Suppressor macrophage treated with lipopolysaccharide for 4 hours (primary cell): ENCODE measurements at regions not wholly inside any gene's neighbourhood (a gene's known extent, or its start where the extent isn't known, plus 50 kb on each side); places are given as distances from the start of the nearest gene placed in this dataset.

Experiments used
- DNase-seq: peaks from one replicate; pipeline ENCODE4 v3.0.0-alpha.2; 2020

DNA sequence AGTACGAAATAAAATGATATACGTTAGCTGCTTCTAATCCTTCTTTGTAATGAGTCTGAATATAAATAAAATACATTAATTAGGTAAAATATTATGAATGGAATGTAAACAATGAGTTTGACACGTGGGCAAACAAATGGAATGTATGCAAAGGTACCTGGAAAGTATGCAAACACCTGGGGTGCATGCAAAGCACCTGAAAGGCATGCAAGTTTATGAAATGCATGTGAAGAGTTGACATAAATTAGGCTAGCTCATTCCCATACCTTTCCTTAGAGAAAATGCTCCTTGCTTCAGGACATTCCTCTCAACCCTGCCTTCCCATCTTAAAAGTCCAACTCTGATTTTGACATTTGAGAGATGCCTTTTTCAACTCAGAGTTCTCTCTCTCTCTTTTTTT is 140.9 kb downstream of the EDN1 start:
- DNase-seq, result no peak

GRCh38 chr6:12436224-12436623 is 146.1 kb downstream of the EDN1 start:
- no peak for DNase-seq

- no peak for DNase-seq
These were observed 146.5 kb downstream of the EDN1 start for GRCh38 chr6:12436683-12437082.

DNA sequence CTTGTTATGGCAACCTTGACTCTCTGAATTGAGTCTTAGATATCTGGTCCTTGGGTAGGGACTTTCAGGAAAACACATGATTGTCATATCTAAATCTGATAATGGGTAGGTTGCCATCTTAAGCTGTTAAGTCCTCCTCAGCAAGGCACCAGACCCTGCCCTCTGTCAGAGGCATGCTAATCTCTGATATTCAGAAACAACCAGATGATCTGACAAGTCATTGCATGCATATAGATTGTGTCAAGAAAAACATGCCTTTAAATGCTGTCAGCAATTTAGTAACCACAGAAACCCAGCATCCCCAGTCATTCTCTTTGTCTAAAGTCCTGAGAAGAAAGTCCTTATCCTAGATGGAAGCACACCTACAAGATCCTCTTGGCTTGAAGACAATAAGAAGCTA is 149.1 kb downstream of the EDN1 start:
- no peak for DNase-seq

DNA sequence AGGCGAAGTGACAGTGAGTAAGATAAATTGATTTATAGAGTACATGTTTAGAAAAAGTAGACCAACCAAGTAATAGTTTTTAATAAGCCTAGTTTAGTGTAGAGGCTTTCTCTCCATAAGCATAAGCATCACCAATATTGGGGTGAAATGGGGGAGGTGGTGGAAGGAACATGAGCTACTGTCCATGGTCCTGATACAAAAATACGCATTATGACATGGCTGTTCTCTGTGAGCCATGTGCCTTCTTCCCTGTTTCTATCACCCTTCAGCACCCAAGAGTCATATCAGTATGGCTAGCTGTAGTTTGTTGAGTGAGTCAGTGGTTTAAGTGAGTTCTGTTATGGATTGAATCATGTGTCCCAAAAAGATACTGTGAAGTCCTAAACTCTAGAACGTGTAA is 150.8 kb downstream of the EDN1 start:
- DNase-seq, result no peak

GRCh38 chr6:12442455-12442854 is 152.3 kb downstream of the EDN1 start:
- no peak for DNase-seq

DNA sequence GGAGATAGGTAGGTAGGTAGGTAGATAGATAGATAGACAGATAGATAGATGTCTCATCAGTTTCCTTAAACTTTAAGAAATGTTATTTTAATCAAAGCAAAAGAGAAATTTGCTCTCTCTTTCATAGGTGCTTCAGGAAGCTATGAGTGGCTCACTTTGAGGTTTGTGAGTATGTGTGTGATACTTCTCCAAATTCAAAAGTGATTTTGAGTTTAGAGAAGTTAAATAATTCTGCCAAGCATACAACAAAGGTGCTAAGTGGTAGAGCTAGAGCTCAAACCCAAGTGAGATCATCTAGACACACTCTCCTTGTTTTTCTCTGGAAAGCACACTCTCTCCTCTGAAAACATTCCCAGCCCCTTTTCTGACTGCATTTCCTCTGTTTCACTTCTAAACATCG is 156.2 kb downstream of the EDN1 start:
- no peak for DNase-seq

GRCh38 chr6:12449447-12449846 is 159.3 kb downstream of the EDN1 start:
- no peak for DNase-seq

DNA sequence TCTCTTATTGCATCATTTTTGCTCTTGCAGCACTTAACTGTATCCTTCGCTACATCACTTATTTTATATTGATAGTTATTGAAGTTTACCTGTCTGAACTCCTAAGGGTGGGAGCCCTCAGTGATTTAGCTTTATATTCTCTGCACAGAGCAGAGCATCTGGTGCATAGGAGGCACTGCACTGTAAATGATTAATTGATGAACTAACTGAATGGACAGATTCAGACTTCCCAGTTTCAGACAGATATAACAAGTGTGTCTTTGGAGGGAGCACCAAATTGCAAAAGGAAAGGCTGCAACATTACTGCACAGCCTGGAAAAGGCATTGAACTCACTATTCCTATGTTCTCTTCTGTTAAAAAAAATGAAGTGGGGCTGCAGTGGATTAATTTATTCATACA is 160.3 kb downstream of the EDN1 start:
- no peak for DNase-seq

DNA sequence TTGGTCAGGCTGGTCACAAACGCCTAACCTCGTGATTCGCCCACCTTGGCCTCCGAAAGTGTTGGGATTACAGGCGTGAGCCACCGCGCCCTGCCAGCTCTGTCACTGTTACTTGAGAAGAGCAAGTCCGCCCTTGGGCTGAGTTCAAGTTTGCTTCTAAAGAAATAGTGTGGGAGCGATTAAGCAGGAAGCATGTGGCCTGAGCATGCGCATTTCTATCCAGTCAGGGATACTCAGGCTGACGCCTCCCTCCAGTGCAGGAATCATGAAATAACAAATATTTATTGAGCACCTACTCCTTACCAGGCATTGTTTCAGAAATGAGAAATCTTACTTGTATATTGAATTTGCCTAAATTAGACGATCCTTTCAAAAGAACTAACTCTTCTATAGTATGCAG is 166.2 kb downstream of the EDN1 start:
- no peak for DNase-seq

GRCh38 chr6:12457094-12457493 is 166.9 kb downstream of the EDN1 start:
- DNase-seq, result no peak

- no peak for DNase-seq
These were observed 168.4 kb downstream of the EDN1 start for GRCh38 chr6:12458558-12458957.

- DNase-seq, result no peak
These were observed 169.9 kb downstream of the EDN1 start for GRCh38 chr6:12459945-12460661.

- DNase-seq, result no peak
These were observed 177.8 kb downstream of the EDN1 start for GRCh38 chr6:12467706-12468670.

GRCh38 chr6:12472601-12473038 is 182.5 kb downstream of the EDN1 start:
- DNase-seq, result no peak

DNA sequence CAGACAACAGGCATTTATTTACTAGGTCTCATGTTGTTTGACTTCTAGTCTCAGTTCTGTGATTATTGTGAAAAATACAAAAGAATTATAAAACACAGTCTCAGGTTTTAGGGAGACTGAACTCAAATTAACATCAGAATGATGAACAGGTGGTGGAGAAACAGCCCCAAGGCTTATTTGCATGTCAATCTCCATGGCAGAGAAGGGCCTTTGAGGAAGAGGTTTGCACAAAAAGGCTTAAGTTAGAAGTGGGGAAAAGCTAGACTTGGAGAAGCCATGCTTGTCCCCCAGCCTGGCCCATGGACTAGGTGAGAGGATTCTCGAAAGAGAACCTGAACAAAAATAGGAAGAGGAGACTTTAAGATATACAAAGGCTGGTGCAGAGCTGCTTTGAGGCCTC is 183.3 kb downstream of the EDN1 start:
- DNase-seq, result no peak

DNA sequence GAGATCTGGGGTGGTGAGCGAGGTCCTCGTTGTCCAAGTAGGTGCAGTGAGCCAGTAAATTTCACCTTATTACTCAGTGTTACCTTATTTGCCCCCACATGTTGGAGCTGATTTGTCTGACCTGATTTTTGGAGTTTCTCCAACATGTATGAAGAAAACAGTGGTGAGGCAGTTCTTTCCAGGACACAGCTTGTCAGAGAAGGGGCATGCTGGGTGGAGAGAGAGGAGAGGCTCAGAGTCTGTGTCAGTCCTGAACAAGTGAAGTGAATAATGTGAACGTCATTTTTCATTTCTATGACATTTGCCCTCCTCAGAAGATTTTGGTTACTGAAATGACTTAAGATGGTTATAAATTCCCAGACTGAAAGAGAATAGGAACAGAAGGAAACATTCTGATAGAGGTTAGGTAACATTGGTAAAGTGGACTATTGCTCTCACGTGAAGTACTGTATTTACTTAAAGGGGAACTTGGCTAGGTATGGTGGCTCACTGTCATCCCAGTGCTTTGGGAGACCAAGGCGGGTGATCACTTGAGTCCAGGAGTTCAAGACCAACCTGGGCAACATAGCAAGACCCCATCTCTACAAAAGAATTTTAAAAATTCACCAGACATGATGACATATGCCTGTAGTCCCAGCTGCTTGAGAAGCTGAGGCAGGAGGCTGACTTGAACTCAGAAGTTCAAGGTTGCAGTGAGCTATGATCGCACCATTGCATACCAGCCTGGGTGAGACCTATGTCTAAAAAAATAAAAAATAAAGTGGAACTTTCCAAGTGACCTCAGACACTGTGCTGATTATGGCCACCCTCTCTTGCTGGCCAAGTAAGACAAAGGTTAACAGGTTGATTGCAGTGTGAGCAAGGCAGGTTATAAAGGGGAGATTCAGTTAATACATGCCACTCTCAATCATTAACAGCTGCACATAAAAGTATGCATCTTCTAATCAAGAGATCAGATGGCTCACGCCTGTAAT is 184.3 kb downstream of the EDN1 start:
- DNase-seq, result no peak

DNA sequence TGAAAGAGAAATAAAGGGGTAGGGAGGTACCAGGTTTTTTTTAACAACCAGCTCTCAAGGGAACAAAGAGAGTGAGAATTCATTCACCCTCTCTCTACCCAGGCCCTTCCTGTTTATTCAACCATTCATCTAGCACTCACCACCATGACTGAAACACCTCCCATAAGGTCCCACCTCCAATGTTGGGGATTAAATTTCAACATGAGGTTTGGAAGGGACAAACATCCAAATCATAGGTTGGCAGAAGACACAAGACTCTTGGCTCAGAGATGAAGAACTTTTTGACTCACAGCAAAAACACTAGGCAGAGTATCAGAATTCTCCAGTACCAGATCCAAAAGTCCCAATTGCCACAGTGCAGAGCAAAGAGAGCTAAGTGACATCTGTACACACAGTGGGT is 186.3 kb downstream of the EDN1 start:
- no peak for DNase-seq

GRCh38 chr6:12477616-12478015 is 187.5 kb downstream of the EDN1 start:
- no peak for DNase-seq

- no peak for DNase-seq
These were observed 188.8 kb downstream of the EDN1 start for GRCh38 chr6:12478921-12479320.

GRCh38 chr6:12479451-12479850 is 189.3 kb downstream of the EDN1 start:
- no peak for DNase-seq

GRCh38 chr6:12479881-12480280 is 189.7 kb downstream of the EDN1 start:
- no peak for DNase-seq

DNA sequence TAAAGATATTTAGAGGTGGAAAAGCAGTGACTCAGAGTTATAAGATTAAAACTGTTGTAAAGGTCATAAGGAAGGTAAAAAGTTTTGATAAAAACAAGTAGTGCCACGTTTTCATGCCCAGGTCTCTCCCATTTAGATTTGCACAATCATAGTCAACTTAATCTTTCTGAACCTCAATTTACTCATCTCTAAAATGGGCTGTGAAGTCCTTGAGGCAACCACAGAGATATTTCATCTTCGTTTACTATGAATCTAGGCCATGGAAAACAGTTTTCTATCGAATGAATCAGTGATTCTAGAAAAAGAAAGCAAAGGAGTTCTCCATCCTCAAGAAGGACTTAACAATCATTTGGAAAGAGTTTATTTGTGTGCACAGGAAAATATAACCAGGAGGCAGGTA is 190.2 kb downstream of the EDN1 start:
- no peak for DNase-seq
